GM18951 (cell line): ENCODE measurements at regions not wholly inside any gene's neighbourhood (a gene's known extent, or its start where the extent isn't known, plus 50 kb on each side); places are given as distances from the start of the nearest gene placed in this dataset.
"Not testable (repeated sequence)": the region's sequence is repeated elsewhere in the genome, so short reads cannot be mapped to it uniquely, and the experiment has no call there.

Source experiments
- in situ Hi-C: fragments of 300-500 bp; cut with MboI; formaldehyde crosslinking; loops from one replicate; pipeline ENCODE4 v1.12.0; 2022; ENCODE audit warnings: low sequenced_read_pairs, mixed read lengths, inconsistent platforms; ENCODE audit not compliant: unreplicated experiment

DNA sequence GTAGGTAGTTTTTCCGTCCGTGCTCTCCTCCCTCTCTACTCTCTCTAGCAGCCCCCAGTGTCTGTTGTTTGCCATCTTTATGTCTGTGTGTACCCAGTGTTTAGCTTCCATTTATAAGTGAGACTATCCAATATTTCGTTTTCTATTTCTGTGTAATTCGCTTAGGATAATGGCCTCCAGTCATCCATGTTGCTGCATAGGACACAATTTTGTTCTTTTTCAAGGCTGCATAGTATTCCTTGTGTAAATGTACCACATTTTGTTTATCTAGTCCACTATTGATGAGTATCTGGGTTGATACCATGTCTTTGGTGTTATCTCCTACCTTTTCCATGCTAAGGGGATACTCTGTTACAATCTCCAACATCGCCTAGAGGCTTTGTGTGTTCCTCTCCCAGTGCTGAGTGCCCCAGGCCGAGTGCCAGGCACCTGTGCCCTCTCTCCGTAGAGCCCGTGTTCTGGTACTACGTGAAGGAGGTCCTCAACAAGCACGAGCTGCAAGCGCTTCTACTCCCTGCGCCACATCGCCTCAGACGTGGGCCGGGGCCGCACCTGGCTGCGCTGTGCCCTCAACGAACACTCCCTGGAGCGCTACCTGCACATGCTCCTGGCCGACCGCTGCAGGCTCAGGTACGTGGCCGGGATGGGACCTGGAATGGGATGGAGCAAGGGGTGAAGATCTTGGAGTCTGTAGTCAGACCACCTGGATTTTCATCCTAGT lies 51.0 kb downstream of the NPIPB11 start:
- in situ Hi-C loops, result not testable (repeated sequence)

DNA sequence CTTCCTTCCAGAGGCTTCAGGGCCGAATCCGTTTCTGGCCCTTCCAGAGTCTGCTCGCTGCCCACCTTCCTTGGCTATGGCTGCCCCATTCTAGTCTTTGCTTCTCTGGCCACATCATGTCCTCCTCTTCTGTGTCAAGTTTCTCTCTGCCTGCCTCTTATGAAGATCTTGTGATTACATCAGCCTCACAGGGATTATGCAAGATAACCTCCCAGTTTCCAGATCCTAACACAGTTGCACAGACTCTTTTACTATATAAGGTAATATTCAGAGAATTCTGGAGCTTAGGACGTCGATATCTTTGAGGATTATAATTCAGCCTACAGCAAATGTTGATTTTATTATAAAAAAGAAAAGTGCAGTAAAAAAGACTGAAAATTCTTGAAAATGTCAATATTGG lies 52.1 kb downstream of the NPIPB11 start:
- in situ Hi-C loops, result not testable (repeated sequence)

DNA sequence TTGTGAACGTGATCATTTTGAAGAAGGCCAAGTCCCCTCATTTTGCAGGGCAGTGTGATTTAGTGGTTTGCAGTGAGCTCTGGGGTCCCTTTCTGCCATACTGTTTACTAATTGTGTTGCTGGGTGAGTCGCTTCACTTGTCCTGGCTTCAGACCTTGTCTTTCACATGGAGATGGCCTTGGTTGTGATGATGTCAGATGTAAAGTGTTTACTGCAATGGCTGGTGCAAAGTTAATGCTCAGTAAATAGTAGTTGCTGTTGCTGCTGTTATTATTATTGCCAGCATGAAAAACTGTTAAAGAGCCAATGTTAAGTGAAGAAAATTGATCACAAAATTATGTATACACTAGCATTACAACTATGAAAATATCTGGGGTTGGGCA lies 53.9 kb downstream of the NPIPB11 start:
- in situ Hi-C loops, result not testable (repeated sequence)

DNA sequence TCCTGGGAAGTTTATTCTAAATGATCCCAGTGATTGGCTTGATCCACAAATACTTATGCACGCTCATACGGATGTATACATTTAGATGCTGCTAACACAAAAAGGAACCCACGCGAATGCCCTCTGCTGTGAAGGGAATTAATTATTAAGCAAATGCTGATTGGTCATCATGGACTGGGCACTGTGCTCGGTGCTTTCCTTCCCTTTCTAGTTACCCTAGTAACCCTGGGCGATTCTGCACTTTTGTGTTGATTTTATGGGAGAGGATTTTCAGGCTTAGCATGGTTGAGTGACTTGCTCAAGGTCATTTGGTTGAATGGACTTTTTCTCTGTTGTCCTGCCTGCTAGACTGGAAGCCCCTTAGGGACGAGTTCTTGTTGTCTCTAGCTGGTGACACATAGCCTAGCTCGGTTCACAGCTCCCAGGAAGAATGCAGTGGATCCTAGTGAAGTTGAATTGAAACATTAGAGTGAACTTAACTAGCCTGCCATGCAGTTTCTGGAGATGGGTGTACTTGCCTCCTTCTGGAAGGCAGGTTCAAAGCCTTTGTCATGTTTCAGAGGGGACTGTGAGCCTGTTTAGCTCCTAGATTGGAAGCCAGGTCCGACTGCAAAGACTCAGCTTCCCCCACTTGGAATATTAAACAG lies 54.4 kb downstream of the NPIPB11 start:
- in situ Hi-C loops, result not testable (repeated sequence)

DNA sequence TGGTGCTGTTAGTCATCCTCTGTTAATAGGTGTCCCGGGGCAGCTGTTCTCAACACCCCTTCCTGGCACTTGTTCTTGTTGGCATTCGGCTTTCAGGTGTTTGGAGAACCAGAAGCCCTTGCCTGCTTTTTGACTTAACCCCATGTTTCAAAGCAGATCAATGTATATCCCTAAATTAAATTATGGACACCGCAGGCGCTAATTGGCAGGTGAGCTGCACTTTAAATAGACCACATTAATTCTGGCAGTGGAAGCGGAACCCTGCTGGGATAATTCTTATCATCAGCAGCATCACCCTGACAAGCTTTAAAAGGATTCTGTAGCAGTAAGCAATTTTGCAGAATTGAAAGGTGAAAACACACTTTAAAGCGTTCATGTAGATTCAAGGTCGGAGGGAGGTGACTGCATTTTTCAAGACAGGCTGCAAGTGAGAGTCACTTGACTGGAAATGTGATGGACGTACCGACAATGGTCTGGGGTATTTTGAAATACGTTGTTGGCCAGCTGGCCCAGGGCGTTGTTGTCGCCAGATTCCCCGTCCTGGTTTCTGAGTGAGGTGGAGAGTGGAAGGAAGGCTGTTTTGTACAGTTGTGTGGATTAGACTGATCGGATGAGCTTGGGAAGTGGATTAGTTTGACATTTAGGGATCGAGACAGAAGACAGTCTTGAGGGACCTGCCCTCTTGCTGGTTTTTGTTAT lies 55.1 kb downstream of the NPIPB11 start:
- in situ Hi-C loops, result not testable (repeated sequence)

DNA sequence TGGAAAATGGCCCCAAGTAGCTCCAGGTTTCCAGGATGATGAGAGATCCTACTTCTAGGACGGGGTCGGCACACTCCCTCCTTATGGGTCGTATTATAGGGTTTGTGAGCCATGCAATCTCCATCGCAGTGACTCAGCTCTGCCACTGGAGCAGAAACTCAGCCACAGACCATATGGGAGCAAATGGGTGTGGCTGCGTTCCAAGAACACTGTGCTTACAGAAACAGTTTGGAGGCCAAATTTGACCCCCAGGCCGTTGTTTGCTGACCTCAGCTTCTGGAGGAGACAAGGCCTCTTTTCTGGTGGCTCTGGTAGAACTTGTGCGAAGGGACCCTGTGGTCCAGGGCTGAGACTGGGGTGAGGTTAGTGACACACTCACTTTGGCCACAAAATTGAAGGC lies 56.5 kb downstream of the NPIPB11 start:
- in situ Hi-C loops, result not testable (repeated sequence)

DNA sequence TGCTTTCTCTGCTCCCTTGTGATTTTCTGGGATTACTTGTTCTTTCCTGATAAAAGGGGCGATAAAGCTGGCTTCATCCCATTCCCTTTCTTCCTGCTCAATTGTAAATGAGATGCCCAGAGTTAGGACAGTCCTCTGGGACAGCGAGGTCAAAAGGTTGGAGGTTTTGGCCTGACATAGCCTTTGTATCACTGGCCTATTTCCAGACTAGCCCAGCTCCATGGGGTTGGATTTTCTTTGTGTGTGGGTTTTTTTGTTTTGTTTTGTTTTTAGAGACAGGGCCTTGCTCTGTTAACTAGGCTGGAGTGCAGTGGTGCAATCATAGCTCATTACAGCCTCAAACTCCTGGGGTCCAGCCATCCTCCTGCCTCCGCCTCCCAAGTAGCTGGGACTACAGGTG lies 57.8 kb downstream of the NPIPB11 start:
- in situ Hi-C loops, result not testable (repeated sequence)

DNA sequence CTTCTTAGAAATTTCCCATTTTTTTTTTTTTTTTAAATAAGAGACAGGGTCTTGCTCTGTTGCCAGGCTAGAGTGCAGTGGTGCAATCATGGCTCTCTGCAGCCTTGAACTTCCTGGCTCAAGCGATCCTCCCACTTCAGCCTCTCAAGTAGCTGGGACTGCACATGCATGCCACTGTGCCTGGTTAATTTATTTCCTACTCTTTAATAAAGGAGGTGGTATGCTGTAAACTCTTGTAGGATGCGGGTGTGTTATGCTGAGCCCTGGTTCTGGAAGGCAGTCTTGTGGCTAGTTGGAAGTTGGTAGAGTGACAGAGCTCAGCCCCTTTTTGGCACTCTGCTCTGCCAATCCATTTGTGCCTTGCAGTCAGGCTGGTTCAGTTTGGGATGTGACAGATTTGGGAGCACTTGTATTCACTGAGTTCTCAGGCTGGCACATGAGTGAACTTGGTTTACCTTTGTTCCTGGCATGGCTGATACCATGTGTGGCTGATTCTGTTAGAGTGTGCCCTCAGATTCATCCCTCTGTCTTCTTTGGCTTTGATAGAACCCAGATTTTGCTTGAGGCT lies 58.3 kb downstream of the NPIPB11 start:
- in situ Hi-C loops, result not testable (repeated sequence)

DNA sequence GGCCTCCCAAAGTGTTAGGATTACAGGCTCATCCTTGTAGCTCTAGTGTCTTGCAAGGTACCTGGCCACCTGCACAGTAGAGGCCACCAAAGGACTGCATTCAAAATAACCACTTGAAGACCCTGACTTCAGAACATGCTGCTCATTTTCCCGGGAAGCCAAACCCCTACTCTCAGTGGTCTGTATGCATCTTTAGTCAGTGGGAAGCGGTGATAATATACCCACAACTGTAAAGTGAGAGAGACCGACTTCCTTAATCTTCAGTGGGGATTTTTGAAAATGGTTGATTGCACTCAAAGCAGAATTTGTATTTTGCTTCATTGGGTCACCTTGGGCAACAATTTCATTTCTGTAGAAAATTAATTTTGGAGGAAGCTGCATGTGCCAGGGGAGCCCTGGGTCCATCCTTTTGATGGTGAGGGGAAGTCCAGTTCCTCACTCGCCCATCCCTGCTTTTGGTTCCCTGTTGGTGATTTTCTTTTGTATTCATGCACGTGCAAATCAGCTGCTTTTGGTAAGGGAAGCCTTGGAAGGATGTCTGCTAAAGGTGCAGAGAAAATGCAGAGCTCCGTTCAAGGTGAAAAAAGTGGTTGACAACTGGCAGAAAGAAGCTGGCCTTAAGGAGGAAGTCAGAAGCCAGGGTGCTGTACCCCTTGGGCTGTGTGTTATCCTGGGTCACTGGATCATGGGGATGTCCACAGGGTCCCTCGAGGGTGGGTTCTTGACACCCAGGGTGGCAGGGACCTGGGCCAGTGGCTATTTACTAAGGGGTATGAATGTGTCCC lies 59.5 kb downstream of the NPIPB11 start:
- in situ Hi-C loops, result not testable (repeated sequence)

DNA sequence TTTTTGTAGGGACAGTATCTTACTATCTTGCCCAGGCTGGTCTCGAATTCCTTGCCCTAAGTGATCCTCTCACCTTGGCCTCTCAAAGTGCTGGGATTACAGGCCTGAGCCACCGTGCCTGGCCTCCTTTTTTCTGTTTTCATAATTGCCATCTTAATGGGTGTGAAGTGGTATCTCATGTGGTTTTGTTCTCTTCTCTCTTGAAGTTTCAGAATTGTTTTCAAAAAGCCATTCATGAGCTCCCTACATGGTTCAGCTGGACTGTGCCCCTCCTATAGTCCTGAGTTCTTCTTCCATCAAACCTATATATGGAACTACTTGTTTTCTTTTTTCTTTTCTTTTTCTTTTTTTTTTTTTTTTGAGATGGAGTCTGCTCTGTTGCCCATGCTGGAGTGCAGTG lies 60.3 kb downstream of the NPIPB11 start:
- in situ Hi-C loops, result not testable (repeated sequence)

DNA sequence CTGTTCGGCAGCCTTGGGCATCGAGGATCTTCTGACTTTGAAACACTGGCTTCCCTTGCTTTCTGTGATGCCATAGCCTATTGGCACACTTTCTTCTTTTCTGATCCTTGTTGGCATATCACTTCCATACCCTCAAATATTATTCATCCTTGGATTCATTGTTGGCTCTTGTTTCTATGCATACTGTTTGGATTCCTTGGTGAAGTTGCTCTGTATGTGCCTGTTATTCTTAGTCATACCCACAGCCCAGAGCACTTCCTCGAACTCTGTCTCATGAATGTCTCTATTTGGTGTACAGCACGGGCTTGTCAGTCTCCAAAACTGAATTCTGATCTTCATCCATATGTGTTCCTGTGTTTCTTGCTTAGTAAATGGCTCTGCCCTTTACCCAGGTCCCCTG lies 63.6 kb downstream of the NPIPB11 start:
- in situ Hi-C loops, result not testable (repeated sequence)

DNA sequence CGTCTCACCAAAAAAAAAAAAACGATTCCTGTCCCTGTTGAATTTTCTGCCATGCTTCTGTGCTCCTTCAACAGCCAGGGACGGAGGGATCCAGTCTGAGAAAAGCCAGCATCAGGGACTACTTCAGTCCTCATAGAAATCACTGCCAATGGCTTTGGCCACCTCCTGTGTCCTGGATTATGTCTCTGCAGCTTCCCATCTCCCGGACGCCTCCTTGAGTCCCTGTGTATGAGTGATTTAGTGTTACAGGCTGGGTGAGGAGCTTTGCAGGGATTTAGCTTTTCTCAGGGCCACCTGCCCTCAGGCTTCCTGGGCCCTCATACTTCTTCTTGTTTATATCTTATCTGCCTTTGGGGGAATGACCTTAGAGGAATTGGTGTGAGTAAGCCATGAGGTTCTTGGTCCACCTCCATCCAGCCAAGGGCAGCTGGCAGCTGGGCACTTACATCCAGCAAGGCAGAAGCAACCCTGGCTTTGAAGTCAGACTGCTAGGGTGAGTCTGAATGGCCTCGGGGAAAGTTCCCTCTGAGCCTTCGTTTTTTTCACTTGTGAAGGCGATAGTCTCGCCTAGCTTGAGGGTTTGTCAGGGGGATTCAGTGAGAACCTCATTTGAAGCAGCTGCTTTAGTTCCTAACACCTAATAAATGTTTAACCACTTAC lies 65.6 kb downstream of the NPIPB11 start:
- in situ Hi-C loops, result not testable (repeated sequence)

DNA sequence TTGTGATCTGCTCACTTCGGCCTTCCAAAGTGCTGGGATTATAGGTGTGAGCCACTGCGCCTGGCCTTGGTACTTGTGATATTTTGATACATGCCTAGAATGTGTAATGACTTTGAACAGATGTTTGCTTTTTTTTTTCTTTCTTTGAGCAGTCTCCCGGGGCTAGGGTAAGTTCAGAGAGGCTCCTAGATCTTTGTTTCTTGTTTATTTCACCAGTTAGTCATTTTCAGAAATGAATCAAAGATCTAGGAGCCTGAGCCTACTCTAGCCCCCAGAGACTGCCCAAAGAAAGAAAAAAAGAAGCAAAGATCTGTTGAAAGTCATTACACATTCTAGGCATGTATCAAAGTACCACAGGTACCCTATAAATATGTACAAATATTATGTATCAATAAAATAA lies 66.3 kb downstream of the NPIPB11 start:
- in situ Hi-C loops, result not testable (repeated sequence)

DNA sequence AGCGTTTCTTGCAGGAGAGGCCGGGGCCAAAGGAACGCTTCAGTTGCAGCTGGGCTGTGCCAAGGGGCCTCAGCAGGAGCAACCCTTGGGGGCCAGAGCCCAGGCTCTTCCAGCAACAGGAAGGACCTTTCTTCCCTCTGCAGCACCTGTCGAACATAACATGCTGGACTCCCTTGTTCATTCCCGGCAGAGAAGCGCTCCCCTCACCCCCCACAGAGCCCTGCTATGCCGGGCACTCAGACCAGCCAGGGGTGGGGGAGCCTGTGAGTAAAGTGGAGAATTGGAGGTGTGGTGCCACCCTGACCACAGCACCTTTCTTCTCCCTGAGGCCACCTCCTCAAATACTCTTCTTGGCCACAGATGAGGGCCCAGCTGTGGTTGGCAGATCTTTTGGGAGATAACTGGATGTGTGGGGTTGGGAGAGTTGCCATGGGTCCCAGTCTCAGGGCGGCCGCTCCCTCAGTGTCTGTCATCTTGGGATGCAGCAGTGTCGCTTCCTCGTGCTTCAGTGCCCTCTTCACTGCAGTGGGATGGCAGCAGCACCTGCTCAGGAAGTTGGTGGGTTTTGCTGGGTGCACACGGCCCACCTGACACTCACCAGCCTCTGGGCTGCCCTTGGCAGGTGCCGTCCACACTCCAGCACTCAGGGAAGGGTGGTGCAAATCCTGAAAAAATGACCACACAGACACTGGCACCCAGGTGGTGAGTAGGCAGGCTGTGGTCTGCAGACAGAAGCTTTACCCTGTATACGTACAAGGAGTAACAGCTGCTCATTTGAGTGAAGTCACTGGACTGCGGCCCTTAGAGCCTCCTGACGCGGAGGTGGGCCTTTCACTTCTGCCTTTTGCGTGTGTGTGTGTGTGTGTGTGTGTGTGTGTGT lies 67.5 kb downstream of the NPIPB11 start:
- in situ Hi-C loops, result not testable (repeated sequence)

DNA sequence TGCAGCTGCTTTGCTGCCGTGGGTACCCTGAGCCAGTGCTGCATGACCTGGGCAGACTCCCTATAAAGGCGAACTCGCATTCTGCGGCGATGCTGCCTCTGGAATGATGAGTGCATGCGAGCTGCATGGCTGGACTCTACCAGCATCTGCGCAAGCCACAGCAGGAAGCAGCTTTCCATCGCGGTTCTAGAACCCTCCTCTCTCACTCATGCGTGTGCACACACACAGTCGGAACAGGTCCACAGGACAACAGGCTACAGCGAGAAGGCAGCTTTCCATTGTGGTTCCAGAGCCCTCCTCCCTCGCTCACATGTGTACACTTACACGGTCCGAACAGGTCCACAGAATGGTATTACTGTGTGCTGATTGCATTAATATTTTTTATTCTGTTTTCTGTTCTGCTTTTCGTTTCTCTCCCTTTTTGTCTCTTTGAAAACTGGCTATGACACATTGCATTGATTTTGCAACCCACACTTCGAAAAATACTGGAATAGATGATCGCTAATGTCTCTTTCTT lies 69.1 kb downstream of the NPIPB11 start:
- in situ Hi-C loops, result not testable (repeated sequence)

DNA sequence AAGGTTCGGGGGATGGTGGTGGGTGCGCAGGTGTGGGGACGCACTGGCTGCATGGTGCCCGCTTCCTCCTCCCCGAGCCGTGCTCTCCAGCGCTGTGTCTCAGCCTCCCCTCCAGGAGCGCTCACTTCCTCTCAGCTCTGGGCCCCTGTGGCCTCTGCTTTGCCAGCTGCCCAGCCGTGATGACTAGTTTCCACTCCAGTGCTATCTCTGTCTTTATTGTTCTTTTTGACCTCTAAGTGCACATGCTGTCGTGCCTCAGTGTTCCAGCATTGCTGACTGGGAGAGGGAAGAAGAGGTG lies 71.0 kb downstream of the NPIPB11 start:
- in situ Hi-C loops, result not testable (repeated sequence)

DNA sequence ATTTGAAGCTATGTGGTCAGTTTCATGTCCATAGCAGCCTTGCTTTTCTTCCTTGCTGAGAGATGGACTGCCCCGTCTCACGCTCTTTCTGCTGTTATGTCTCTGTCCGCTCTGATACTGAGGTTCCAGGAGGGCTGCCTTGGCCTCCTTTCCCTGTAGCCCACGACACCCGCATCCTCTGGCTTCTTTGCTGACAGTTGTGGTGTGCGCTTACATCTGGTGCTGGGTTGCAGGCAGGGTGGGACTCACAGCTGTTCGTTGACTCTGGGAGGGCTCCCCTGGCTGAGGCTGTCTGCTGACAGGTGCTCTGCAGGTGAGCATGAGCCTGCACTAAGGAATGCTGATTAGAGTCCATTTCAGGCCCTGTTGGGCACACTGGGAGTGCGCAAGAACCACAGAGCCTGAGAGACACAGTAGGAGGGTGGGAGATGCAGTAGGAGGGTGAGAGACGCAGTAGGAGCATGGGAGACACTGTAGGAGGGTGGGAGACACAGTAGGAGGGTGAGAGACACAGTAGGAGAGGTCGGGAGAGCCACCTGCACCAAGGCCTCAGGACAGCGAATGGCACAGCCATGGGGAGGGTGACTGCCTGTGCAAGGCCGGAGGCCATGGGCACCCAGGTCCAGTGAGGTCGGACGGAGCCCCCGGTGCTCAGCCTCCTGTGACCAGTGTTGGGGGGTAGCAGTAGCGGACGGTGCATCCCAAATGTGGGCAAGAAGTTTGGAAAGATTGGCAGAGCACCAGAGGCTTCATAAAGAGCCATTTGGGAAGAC lies 71.5 kb downstream of the NPIPB11 start:
- in situ Hi-C loops, result not testable (repeated sequence)
